ENCODE measurements at regions not wholly inside any gene's neighbourhood (a gene's known extent, or its start where the extent isn't known, plus 50 kb on each side); places are given as distances from the start of the nearest gene placed in this dataset.

- TF ChIP-seq CTCF (conservative IDR thresholded peaks at IDR 0.05; ENCODE audit: low read length) (no peak), EZH2phosphoT487 (IDR thresholded peaks at IDR 0.05; ENCODE audit: borderline replicate concordance, low read depth, low read length) (no peak)
Observed at GRCh38 chr7:80380957-80381356, 130.9 kb downstream of the GNAT3 start.

All from OCI-LY7 (cell line).